GM12878 (cell line): ENCODE measurements at regions not wholly inside any gene's neighbourhood (a gene's known extent, or its start where the extent isn't known, plus 50 kb on each side); places are given as distances from the start of the nearest gene placed in this dataset.

Experiments used
- ATAC-seq: fragments of 200-7000 bp; cut with Tn5 transposase; 3 replicates; pipeline ENCODE4 v1.9.1; 2020; ENCODE audit warnings: mild to moderate bottlenecking, moderate library complexity
- BruUV-seq: library from RNA; stranded (reverse); fragments of 400-500 nt; replicated peaks from 2 replicates; lab custom pipeline; 2021; lab: Mats Ljungman, UMichigan
- CTCF ChIA-PET: fragments of 300-600 bp; sonication (Branson Sonifier 250); formaldehyde crosslinking; extraction: SDS; loops from one replicate; lab custom pipeline; 2021; ENCODE audit warnings: inconsistent platforms; lab: Yijun Ruan, JAX
- POLR2A ChIA-PET: fragments of 350-600 bp; formaldehyde crosslinking; extraction: SDS; loops from one replicate; lab custom pipeline; 2021; ENCODE audit warnings: inconsistent platforms; lab: Charles Lee
- RAD21 ChIA-PET: fragments of 300-600 bp; sonication (Branson Sonifier 250); formaldehyde crosslinking; loops from one replicate; lab custom pipeline; 2023; ENCODE audit warnings: antibody characterized with exemption; ENCODE audit not compliant: unreplicated experiment; lab: Charles Lee
- SMC1A ChIA-PET: fragments of 300-600 bp; sonication (Branson Sonifier 250); formaldehyde crosslinking; loops from one replicate; lab custom pipeline; 2023; ENCODE audit not compliant: unreplicated experiment, uncharacterized antibody; lab: Charles Lee
- DNase-seq: peaks from one replicate; pipeline ENCODE4 v3.0.0-alpha.2; 2011; ENCODE audit warnings: low read depth, low spot score
- FAIRE-seq: peaks from 3 replicates; lab custom pipeline; 2011; peaks lifted over from hg19 to GRCh38; lab: Jason Lieb, UNC
- H2AFZ ChIP-seq: 2 replicates; pipeline ENCODE4 v1.6.0; 2011; ENCODE audit warnings: low read depth, low read length, control low read depth; ENCODE audit not compliant: control insufficient read depth
- H3K27ac ChIP-seq: 2 replicates; pipeline ENCODE4 v1.5.1; 2011; ENCODE audit warnings: control low read depth; ENCODE audit not compliant: control insufficient read depth, insufficient read depth
- H3K27me3 ChIP-seq, 2 experiments: replicated peaks in 1 of 2; 2 replicates each; pipeline versions ENCODE4 v1.6.0 to v1.6.1; 2011; ENCODE audit warnings: low read length in 1 of 2; ENCODE audit not compliant: control insufficient read depth in 2 of 2, insufficient read depth in 2 of 2
- H3K36me3 ChIP-seq, 2 experiments: 2 replicates each; pipeline ENCODE4 v1.5.1; 2011; ENCODE audit warnings: low read length in 1 of 2; ENCODE audit not compliant: control insufficient read depth in 2 of 2, insufficient read depth in 2 of 2
- H3K4me1 ChIP-seq: 2 replicates; pipeline ENCODE4 v1.6.1; 2011; ENCODE audit warnings: mild to moderate bottlenecking, low read length, moderate library complexity, mixed read lengths; ENCODE audit not compliant: control insufficient read depth, insufficient read depth
- H3K4me2 ChIP-seq: 2 replicates; pipeline ENCODE4 v1.6.0; 2011; ENCODE audit warnings: control low read depth; ENCODE audit not compliant: control insufficient read depth, insufficient read depth
- H3K4me3 ChIP-seq: fragments of 200-600 bp; sonication (generic); 2 replicates; pipeline ENCODE4 v1.5.1; 2016
- H3K79me2 ChIP-seq: 2 replicates; pipeline ENCODE4 v1.6.0; 2011; ENCODE audit warnings: low read length; ENCODE audit not compliant: control insufficient read depth, insufficient read depth
- H3K9ac ChIP-seq: 2 replicates; pipeline ENCODE4 v1.8.0; 2011; ENCODE audit warnings: low read length, control low read depth, mixed read lengths; ENCODE audit not compliant: control insufficient read depth, insufficient read depth
- H3K9me3 ChIP-seq: replicated peaks from 3 replicates; pipeline ENCODE4 v1.5.1; 2011; ENCODE audit warnings: mild to moderate bottlenecking, low read length; ENCODE audit not compliant: control insufficient read depth, insufficient read depth
- H4K20me1 ChIP-seq: 2 replicates; pipeline ENCODE4 v1.6.0; 2011; ENCODE audit not compliant: control insufficient read depth, insufficient read depth
- CHD4 ChIP-seq: fragments of 200-600 bp; sonication (generic); IDR thresholded peaks from 2 replicates; pipeline ENCODE4 v1.6.1; 2016; ENCODE audit warnings: mild to moderate bottlenecking
- ETV6 ChIP-seq, 2 experiments: fragments of 450-650 bp in 1 of 2; IDR thresholded peaks in 1 of 2; conservative IDR thresholded peaks in 1 of 2; 2 replicates each; pipeline ENCODE4 v1.6.1; 2014; ENCODE audit warnings: antibody characterized with exemption in 1 of 2, borderline replicate concordance in 1 of 2, low read depth in 1 of 2, mild to moderate bottlenecking in 1 of 2, moderate library complexity in 1 of 2
- PAX5 ChIP-seq: IDR thresholded peaks from 2 replicates; pipeline ENCODE4 v1.6.1; 2011; ENCODE audit warnings: low read depth, low read length, borderline replicate concordance
- SREBF2 ChIP-seq: IDR thresholded peaks from 2 replicates; pipeline ENCODE4 v1.6.1; 2012; ENCODE audit warnings: mild to moderate bottlenecking, low read length
- STAT3 ChIP-seq: IDR thresholded peaks from 2 replicates; pipeline ENCODE4 v1.6.1; 2011; ENCODE audit warnings: low read depth, low read length, improper control_type of control experiment
- SUZ12 ChIP-seq: fragments of 200-600 bp; sonication (generic); IDR thresholded peaks from one replicate; pipeline ENCODE4 v1.6.1; 2018; ENCODE audit warnings: antibody characterized with exemption, mild to moderate bottlenecking; ENCODE audit not compliant: unreplicated experiment
- WRNIP1 ChIP-seq: IDR thresholded peaks from 2 replicates; pipeline ENCODE4 v1.6.1; 2011; ENCODE audit warnings: low read depth, low read length, improper control_type of control experiment, borderline replicate concordance
- YBX1 ChIP-seq: fragments of 450-650 bp; IDR thresholded peaks from 2 replicates; pipeline ENCODE4 v1.6.1; 2016; ENCODE audit warnings: antibody characterized with exemption
- ZNF217 ChIP-seq: fragments of 450-650 bp; IDR thresholded peaks from 2 replicates; pipeline ENCODE4 v1.6.1; 2017; ENCODE audit warnings: antibody characterized with exemption, mild to moderate bottlenecking
- WGBS: methylation state at CpG from one replicate; pipeline ENCODE4 v1.1.6; 2016; ENCODE audit warnings: low lambda C conversion rate; ENCODE audit not compliant: insufficient replicate concordance, insufficient coverage; ENCODE audit errors: missing lambda C conversion rate; 5-methylcytosine and 5-hydroxymethylcytosine counted together
- in situ Hi-C: fragments of 300-500 bp; cut with MboI; formaldehyde crosslinking; loops from 9 replicates; pipeline ENCODE4 v1.14.3; 2018; ENCODE audit warnings: mixed read lengths
- intact Hi-C: fragments of 100-400 bp; cut with micrococcal nuclease; formaldehyde crosslinking; loops from one replicate; pipeline ENCODE4 v1.14.2; 2022; ENCODE audit not compliant: unreplicated experiment
- TF ChIP-seq, protein P1 (sequence below): fragments of 450-650 bp; IDR thresholded peaks from 2 replicates; pipeline ENCODE4 v1.6.1; 2014; ENCODE audit warnings: mild to moderate bottlenecking

DNA sequence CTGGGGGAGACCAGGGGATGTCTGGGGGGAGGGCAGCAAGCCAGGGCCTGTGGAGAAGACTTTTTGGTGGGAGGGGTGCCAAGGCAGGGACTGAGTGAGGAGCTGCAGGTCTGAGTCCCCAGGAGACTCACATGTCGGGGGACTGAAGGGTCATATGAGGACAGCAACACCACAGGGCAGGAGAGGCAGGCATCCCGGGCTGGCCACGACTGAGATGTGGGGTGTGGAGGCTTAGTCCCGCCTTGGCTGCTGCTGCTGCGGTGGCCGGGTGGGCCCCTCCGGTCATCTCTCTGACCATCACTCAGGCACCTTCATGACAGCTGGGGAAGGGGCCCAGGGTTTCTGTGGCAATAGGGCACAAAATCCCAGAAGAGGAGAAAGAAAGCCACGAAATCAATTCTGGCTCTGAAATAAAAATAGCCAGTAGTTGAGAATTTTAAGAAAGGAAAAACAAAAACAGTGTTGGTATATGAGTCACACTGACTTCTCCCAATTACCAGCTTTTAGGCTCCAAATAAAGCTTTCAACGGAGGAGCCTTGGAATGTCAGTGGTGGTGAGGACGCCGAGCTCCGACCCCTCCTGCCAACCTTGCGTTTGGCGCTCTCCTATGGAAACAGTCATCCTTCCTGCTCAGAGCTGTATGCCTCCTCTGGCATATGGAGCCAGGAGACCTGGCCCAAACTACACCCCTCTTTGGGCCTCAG lies 52.9 kb upstream of the ITGA11 start:
- ATAC-seq: no peak
- no TSS peak for BruUV-seq
- in situ Hi-C loops: no loop called here

DNA sequence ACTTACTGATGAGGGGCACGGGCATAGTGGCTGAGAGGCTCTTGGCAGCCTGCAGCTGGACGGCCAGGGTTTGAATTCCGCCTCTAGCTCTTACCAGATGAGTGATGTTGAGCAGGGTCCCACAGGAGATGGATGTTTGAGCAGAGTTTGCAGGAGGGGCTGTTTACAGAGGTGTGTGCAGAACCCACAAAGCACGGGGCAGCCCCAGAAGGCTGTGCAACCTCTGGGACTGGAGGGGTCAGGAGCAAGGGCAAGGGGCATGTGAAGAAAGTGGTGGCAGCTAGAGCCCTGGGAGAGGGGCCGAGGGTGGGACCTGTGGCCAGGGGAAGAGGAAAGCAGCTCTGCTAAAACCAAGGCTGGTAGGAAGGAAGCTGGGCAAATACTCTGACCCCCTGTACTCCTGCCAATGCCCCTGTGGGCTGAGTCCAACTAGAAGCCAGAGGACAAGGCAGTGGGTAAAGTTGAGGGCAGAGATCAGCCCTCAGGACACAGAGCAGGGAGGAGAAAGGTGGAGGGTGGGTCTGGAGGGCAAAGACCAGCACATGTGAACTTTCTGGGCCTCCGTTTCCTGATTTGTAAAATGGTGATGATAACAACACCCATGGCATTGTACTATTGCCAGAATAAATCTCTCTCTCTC lies 53.9 kb upstream of the ITGA11 start:
- no peak overlapping the region for H2AFZ ChIP-seq
- H3K4me1 ChIP-seq: no peaks in the 10 kb centered on the region
- TF ChIP-seq ZNF217 (no peak), YBX1 (no peak), ETV6 (conservative IDR thresholded peaks at IDR 0.05 in 1 of 2, IDR thresholded peaks at IDR 0.05 in 1 of 2; ENCODE audit: borderline replicate concordance in 1 of 2, low read depth in 1 of 2) (no peak), STAT3 (no peak), SUZ12 (no peak), PAX5 (no peak)
- H3K79me2 ChIP-seq: no peaks in the 10 kb centered on the region
- in situ Hi-C loops: no loop called here
- no peaks in the 10 kb centered on the region; a peak in 2 of 4 replicates for H3K27me3 ChIP-seq
- ChIA-PET RAD21 (no interaction called here), POLR2A (no interaction called here), CTCF (interaction anchor here (1.4 kb wide), 1 partner anchor 64 kb away, joined by 3 read pairs; no protein-coding TSS in a partner anchor), SMC1A (no interaction called here)
- BruUV-seq: no TSS peak
- H3K36me3 ChIP-seq: no peaks in the 10 kb centered on the region
- no peak overlapping the region for H3K9ac ChIP-seq
- no peak overlapping the region for H3K4me2 ChIP-seq
- no peaks in the 10 kb centered on the region for H4K20me1 ChIP-seq
- WGBS: 9% methylated on average over 6 of the region's 6 CpGs
- H3K27ac ChIP-seq: no peak overlapping the region
- no peak for FAIRE-seq
- no peak for ATAC-seq
- H3K9me3 ChIP-seq: no peaks in the 10 kb centered on the region
- DNase-seq: no peak
- intact Hi-C loops: no loop called here
- no peak overlapping the region for H3K4me3 ChIP-seq

More for the DNA sequence above, 52.9 kb upstream of the ITGA11 start:
- H2AFZ ChIP-seq: no peak overlapping the region
- H3K79me2 ChIP-seq: no peaks in the 10 kb centered on the region
- no peak overlapping the region for H3K27ac ChIP-seq
- H3K36me3 ChIP-seq: no peaks in the 10 kb centered on the region
- ChIA-PET POLR2A (no interaction called here), RAD21 (no interaction called here), CTCF (interaction anchor here (1.4 kb wide), 1 partner anchor 65 kb away, joined by 3 read pairs; no protein-coding TSS in a partner anchor), SMC1A (no interaction called here)
- no peak overlapping the region for H3K4me3 ChIP-seq
- no peaks in the 10 kb centered on the region for H3K4me1 ChIP-seq
- FAIRE-seq (no peak), DNase-seq (no peak)
- intact Hi-C loops: no loop called here
- no peak overlapping the region for H3K9ac ChIP-seq
- H4K20me1 ChIP-seq: no peaks in the 10 kb centered on the region
- H3K27me3 ChIP-seq: no peaks in the 10 kb centered on the region; a peak in 1 of 4 replicates
- TF ChIP-seq SREBF2 (no peak), CHD4 (no peak), WRNIP1 (no peak)
- TF ChIP-seq, protein P1, sequence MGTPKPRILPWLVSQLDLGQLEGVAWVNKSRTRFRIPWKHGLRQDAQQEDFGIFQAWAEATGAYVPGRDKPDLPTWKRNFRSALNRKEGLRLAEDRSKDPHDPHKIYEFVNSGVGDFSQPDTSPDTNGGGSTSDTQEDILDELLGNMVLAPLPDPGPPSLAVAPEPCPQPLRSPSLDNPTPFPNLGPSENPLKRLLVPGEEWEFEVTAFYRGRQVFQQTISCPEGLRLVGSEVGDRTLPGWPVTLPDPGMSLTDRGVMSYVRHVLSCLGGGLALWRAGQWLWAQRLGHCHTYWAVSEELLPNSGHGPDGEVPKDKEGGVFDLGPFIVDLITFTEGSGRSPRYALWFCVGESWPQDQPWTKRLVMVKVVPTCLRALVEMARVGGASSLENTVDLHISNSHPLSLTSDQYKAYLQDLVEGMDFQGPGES: no peak
- 25% methylated on average over 11 of the region's 14 CpGs for WGBS
- no peaks in the 10 kb centered on the region for H3K9me3 ChIP-seq
- H3K4me2 ChIP-seq: no peak overlapping the region
